A673 (cell line): ENCODE measurements at regions not wholly inside any gene's neighbourhood (a gene's known extent, or its start where the extent isn't known, plus 50 kb on each side); places are given as distances from the start of the nearest gene placed in this dataset.

ENCODE experiments used
- BruUV-seq: library from RNA; stranded (reverse); fragments of 400-500 nt; replicated peaks from 2 replicates; lab custom pipeline; 2021; lab: Mats Ljungman, UMichigan
- CTCF ChIA-PET: fragments of 300-600 bp; sonication (Branson Sonifier 250); formaldehyde crosslinking; loops from one replicate; lab custom pipeline; 2022; ENCODE audit warnings: antibody characterized with exemption; lab: Charles Lee
- POLR2A ChIA-PET: fragments of 300-600 bp; sonication (Branson Sonifier 250); formaldehyde crosslinking; loops from one replicate; lab custom pipeline; 2022; ENCODE audit warnings: antibody characterized with exemption; ENCODE audit not compliant: low non-redundant PET; lab: Charles Lee
- DNase-seq: peaks from one replicate; pipeline ENCODE4 v3.0.0-alpha.2; 2015; ENCODE audit warnings: low spot score
- H3K27ac ChIP-seq: fragments of 200-600 bp; sonication (generic); 2 replicates; pipeline ENCODE4 v1.5.1; 2016; ENCODE audit warnings: mixed run types, low read depth, mild to moderate bottlenecking, mixed read lengths, antibody characterized with exemption, low read length; ENCODE audit not compliant: poor library complexity, severe bottlenecking
- H3K27me3 ChIP-seq: fragments of 200-600 bp; sonication (generic); replicated peaks from 2 replicates; pipeline ENCODE4 v1.6.1; 2017; ENCODE audit warnings: mixed run types, low read depth, mild to moderate bottlenecking, mixed read lengths, antibody characterized with exemption, low read length; ENCODE audit not compliant: insufficient read depth, poor library complexity
- H3K36me3 ChIP-seq: fragments of 200-600 bp; sonication (generic); 2 replicates; pipeline ENCODE4 v1.6.1; 2016; ENCODE audit warnings: mixed run types, mild to moderate bottlenecking, mixed read lengths, antibody characterized with exemption, low read length; ENCODE audit not compliant: insufficient read depth, poor library complexity, severe bottlenecking
- H3K4me1 ChIP-seq: fragments of 200-600 bp; sonication (generic); 2 replicates; pipeline ENCODE4 v1.6.1; 2017; ENCODE audit warnings: mixed run types, mild to moderate bottlenecking, mixed read lengths, antibody characterized with exemption, low read length; ENCODE audit not compliant: insufficient read depth, poor library complexity, severe bottlenecking
- H3K4me3 ChIP-seq: fragments of 200-600 bp; sonication (generic); 2 replicates; pipeline ENCODE4 v1.5.1; 2016; ENCODE audit warnings: low read depth, mixed run types, mild to moderate bottlenecking, mixed read lengths, low read length; ENCODE audit not compliant: poor library complexity, severe bottlenecking
- H3K9me3 ChIP-seq: fragments of 200-600 bp; sonication (generic); 2 replicates; pipeline ENCODE4 v1.6.1; 2016; ENCODE audit warnings: mixed run types, low read depth, mild to moderate bottlenecking, mixed read lengths, antibody characterized with exemption, low read length; ENCODE audit not compliant: poor library complexity, severe bottlenecking
- EZH2 ChIP-seq: fragments of 200-600 bp; sonication (generic); IDR thresholded peaks from 2 replicates; pipeline ENCODE4 v1.6.1; 2017; ENCODE audit warnings: borderline replicate concordance, low read depth, mild to moderate bottlenecking, mixed read lengths, antibody characterized with exemption, low read length; ENCODE audit not compliant: poor library complexity, severe bottlenecking
- intact Hi-C: fragments of 100-400 bp; cut with micrococcal nuclease; formaldehyde crosslinking; loops from one replicate; pipeline ENCODE4 v1.10.0; 2022; ENCODE audit not compliant: unreplicated experiment
- TF ChIP-seq, protein P1 (sequence below): fragments of 300-800, 200-600 bp; sonication (generic); conservative IDR thresholded peaks from 2 replicates; pipeline ENCODE4 v1.5.1; 2017; ENCODE audit warnings: low read depth, mild to moderate bottlenecking, antibody characterized with exemption, low read length, moderate library complexity, mixed read lengths

DNA sequence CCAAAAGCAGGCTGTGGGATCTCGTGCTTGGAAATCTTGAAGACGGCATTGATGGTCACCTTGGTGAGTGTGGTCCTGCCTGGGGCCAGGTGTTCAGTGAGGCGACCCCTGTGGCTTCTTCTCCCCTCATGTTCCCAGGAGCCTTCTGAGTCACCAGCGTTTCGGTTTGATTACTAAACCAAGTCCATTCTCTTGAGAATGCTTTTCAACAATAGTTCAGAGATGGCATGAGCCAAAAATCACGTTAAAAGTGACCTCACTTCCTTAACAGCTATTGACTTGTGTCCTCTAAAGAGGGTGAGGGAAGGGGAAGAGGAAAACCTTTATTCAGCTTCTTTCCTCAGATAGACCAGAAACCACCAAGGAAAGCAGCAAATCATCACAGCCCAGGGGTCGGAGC lies 315.2 kb downstream of the GATA3 start:
- Histone ChIP-seq H3K27ac (no peak overlapping the region), H3K4me1 (peaks cover 10% of the 10 kb centered on the region), H3K36me3 (no peaks in the 10 kb centered on the region), H3K27me3 (peaks cover 4% of the 10 kb centered on the region), H3K4me3 (no peak overlapping the region), H3K9me3 (no peaks in the 10 kb centered on the region)
- CTCF ChIA-PET = no interaction called here
- DNase-seq = peak; percentile 25
- POLR2A ChIA-PET = interaction anchor here (0.5 kb wide), 1 partner anchor 228 kb away, joined by 5 read pairs; no protein-coding TSS in a partner anchor
- no TSS peak for BruUV-seq
- intact Hi-C loops = no loop called here
- TF ChIP-seq EZH2 = no peak
- TF ChIP-seq, protein P1, sequence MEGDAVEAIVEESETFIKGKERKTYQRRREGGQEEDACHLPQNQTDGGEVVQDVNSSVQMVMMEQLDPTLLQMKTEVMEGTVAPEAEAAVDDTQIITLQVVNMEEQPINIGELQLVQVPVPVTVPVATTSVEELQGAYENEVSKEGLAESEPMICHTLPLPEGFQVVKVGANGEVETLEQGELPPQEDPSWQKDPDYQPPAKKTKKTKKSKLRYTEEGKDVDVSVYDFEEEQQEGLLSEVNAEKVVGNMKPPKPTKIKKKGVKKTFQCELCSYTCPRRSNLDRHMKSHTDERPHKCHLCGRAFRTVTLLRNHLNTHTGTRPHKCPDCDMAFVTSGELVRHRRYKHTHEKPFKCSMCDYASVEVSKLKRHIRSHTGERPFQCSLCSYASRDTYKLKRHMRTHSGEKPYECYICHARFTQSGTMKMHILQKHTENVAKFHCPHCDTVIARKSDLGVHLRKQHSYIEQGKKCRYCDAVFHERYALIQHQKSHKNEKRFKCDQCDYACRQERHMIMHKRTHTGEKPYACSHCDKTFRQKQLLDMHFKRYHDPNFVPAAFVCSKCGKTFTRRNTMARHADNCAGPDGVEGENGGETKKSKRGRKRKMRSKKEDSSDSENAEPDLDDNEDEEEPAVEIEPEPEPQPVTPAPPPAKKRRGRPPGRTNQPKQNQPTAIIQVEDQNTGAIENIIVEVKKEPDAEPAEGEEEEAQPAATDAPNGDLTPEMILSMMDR = no peak

GRCh38 chr10:8374334-8374733 lies 319.8 kb downstream of the GATA3 start:
- intact Hi-C loops = no loop called here
- CTCF ChIA-PET = no interaction called here
- Histone ChIP-seq H3K4me3 (no peak overlapping the region), H3K4me1 (peaks cover 10% of the 10 kb centered on the region), H3K27me3 (peaks cover 4% of the 10 kb centered on the region), H3K9me3 (no peaks in the 10 kb centered on the region), H3K36me3 (no peaks in the 10 kb centered on the region), H3K27ac (no peak overlapping the region)
- no peak for DNase-seq
- POLR2A ChIA-PET = no interaction called here
- BruUV-seq = no TSS peak
- no peak for TF ChIP-seq EZH2
- TF ChIP-seq, protein P1 = no peak

- H3K27me3 ChIP-seq = peaks cover 4% of the 10 kb centered on the region
- no peaks in the 10 kb centered on the region for H3K9me3 ChIP-seq
- peaks cover 10% of the 10 kb centered on the region for H3K4me1 ChIP-seq
- H3K4me3 ChIP-seq = no peak overlapping the region
- intact Hi-C loops = no loop called here
- no peak overlapping the region for H3K27ac ChIP-seq
- CTCF ChIA-PET = no interaction called here
- POLR2A ChIA-PET = no interaction called here
- TF ChIP-seq, protein P1 = no peak
- TF ChIP-seq EZH2 = no peak
- no TSS peak for BruUV-seq
- no peak for DNase-seq
- H3K36me3 ChIP-seq = no peaks in the 10 kb centered on the region
These were observed 320.6 kb downstream of the GATA3 start for GRCh38 chr10:8375137-8375536.
